ENCODE measurements at regions not wholly inside any gene's neighbourhood (a gene's known extent, or its start where the extent isn't known, plus 50 kb on each side); places are given as distances from the start of the nearest gene placed in this dataset.

DNA sequence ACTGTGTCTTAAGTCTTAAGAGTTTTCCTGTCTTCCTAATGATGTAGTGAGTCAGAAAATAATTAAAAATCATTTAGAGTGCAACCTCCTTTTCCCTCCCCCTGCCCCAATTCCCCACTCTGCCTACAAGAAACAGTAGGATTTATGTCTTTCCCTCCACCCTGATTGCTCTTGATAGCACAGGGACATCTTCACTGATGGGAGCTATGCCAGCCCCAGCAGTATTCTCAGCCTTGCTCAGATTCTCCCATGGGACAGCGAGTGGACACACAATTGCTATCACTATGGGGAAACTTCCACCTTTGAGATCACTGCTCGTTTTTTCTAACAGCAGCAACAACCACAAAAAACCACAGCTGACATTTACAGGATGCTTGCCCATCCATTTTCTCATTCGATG, 216.6 kb upstream of the PLXNA2 start:
- Histone ChIP-seq H3K4me1 (no peaks in the 10 kb centered on the region), H3K36me3 (no peaks in the 10 kb centered on the region), H3K4me3 (no peak overlapping the region), H3K27ac (no peak overlapping the region), H3K27me3 (peaks cover 0 to 6% (median 0%) of the 10 kb centered on the region in 7 donors), H3K9me3 (peaks cover 0 to 6% (median 0%) of the 10 kb centered on the region in 11 donors)
- TF ChIP-seq, protein P1, sequence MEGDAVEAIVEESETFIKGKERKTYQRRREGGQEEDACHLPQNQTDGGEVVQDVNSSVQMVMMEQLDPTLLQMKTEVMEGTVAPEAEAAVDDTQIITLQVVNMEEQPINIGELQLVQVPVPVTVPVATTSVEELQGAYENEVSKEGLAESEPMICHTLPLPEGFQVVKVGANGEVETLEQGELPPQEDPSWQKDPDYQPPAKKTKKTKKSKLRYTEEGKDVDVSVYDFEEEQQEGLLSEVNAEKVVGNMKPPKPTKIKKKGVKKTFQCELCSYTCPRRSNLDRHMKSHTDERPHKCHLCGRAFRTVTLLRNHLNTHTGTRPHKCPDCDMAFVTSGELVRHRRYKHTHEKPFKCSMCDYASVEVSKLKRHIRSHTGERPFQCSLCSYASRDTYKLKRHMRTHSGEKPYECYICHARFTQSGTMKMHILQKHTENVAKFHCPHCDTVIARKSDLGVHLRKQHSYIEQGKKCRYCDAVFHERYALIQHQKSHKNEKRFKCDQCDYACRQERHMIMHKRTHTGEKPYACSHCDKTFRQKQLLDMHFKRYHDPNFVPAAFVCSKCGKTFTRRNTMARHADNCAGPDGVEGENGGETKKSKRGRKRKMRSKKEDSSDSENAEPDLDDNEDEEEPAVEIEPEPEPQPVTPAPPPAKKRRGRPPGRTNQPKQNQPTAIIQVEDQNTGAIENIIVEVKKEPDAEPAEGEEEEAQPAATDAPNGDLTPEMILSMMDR (IDR thresholded peaks at IDR 0.05): no peak
- ATAC-seq (no peak), DNase-seq (no peak)
- intact Hi-C loops (cut with DNase I): no loop called here
- 73 to 84% methylated on average over 3 of the region's 3 CpGs for WGBS, 2 donors

DNA sequence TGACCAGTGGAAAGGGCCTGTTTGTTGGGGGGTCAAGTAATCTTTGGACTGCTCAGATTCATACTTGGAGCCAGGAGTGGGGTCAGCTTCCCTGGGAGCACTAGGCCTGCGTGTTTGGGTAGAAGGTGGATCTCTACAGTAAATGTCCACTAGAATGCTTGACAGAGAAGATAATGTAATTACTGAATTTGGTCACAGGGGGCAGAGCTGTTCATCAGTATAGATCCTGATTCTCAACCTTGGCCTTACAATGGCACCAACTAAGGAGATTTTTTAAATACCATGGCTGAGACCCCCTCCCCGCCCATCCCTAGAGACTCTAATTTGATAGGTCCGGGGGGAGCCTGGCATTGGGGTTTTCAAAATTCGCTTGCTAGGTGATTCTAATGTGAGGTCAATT, 217.5 kb upstream of the PLXNA2 start:
- Histone ChIP-seq H3K4me1 (no peaks in the 10 kb centered on the region), H3K27me3 (peaks cover 0 to 6% (median 0%) of the 10 kb centered on the region in 7 donors), H3K9me3 (peaks cover 0 to 6% (median 0%) of the 10 kb centered on the region in 11 donors), H3K4me3 (no peak overlapping the region), H3K27ac (no peak overlapping the region), H3K36me3 (no peaks in the 10 kb centered on the region)
- TF ChIP-seq, protein P1 (IDR thresholded peaks at IDR 0.05): peak in 2 of 9 donors; percentile 7 to 34
- DNase-seq: no peak
- no peak for ATAC-seq
- 91 to 94% methylated on average over 4 of the region's 4 CpGs for WGBS, 2 donors
- intact Hi-C loops (cut with DNase I): no loop called here

DNA sequence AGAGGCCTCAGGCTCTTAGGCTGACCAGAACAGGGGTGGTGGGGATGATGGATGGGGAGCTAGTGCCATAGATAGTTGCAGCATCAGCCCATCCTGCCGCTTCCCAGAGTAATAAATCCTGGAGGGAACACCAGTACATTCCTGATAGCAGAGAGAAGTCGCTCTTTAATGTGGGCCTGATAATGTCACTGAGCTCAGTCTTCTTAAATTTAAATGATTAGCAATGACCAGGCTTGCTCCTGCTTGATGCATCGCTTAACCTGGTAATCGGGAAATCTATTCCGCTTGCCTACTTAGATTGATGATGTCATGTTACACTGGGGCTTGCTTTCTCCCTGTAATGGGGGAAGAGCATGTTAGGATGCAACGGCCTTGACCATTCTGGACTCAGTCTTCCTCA, 218.6 kb upstream of the PLXNA2 start:
- intact Hi-C loops (cut with DNase I): no loop called here
- TF ChIP-seq, protein P1 (IDR thresholded peaks at IDR 0.05): no peak
- H3K27me3 ChIP-seq: peaks cover 0 to 6% (median 0%) of the 10 kb centered on the region in 7 donors
- no peaks in the 10 kb centered on the region for H3K9me3 ChIP-seq
- no peaks in the 10 kb centered on the region for H3K4me1 ChIP-seq
- no peak overlapping the region for H3K27ac ChIP-seq
- DNase-seq (no peak), ATAC-seq (no peak)
- no peaks in the 10 kb centered on the region for H3K36me3 ChIP-seq
- H3K4me3 ChIP-seq: no peak overlapping the region
- WGBS, 2 donors: 77 to 88% methylated on average over 6 of the region's 6 CpGs

DNA sequence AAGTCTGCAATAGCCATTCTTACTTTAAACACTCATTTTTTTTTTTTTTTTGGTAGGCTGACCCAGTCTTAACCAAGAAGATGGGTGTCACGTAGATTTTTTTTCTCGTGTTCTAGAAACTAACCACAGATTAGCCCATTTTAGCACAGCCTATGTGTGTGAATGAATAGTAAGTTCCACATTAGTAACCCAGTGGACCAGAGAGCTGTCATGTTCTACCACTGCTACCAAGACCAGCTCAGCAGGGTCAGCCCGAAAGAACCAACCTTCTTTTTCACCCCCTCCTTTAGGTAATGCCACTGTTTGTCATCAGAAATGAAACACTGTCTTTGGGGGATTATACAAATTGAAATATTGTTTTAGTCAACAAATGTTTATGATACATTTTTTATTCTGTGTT, 221.1 kb upstream of the PLXNA2 start:
- H3K9me3 ChIP-seq: no peaks in the 10 kb centered on the region
- WGBS, 2 donors: 96 to 97% methylated on average over 3 of the region's 3 CpGs
- no peaks in the 10 kb centered on the region for H3K4me1 ChIP-seq
- no peak overlapping the region for H3K4me3 ChIP-seq
- intact Hi-C loops (cut with DNase I): no loop called here
- ATAC-seq: no peak
- DNase-seq: no peak
- no peaks in the 10 kb centered on the region for H3K36me3 ChIP-seq
- peaks cover 0 to 6% (median 0%) of the 10 kb centered on the region in 7 donors for H3K27me3 ChIP-seq
- TF ChIP-seq, protein P1 (IDR thresholded peaks at IDR 0.05): no peak
- H3K27ac ChIP-seq: no peak overlapping the region

All from heart right ventricle (tissue), 16 donors.